H1 (cell line): ENCODE measurements at regions not wholly inside any gene's neighbourhood (a gene's known extent, or its start where the extent isn't known, plus 50 kb on each side); places are given as distances from the start of the nearest gene placed in this dataset.

ENCODE experiments used
- TF ChIP-seq, protein P1 (sequence below): fragments of 300-600 bp; sonication (generic); IDR thresholded peaks from 2 replicates; pipeline ENCODE4 v1.7.1; 2012; ENCODE audit warnings: low read length, moderate library complexity, mild to moderate bottlenecking, inconsistent platforms; ENCODE audit not compliant: insufficient replicate concordance

GRCh38 chrX:116238567-116239255, 68.2 kb downstream of the AGTR2 start (continued):
- TF ChIP-seq, protein P1, sequence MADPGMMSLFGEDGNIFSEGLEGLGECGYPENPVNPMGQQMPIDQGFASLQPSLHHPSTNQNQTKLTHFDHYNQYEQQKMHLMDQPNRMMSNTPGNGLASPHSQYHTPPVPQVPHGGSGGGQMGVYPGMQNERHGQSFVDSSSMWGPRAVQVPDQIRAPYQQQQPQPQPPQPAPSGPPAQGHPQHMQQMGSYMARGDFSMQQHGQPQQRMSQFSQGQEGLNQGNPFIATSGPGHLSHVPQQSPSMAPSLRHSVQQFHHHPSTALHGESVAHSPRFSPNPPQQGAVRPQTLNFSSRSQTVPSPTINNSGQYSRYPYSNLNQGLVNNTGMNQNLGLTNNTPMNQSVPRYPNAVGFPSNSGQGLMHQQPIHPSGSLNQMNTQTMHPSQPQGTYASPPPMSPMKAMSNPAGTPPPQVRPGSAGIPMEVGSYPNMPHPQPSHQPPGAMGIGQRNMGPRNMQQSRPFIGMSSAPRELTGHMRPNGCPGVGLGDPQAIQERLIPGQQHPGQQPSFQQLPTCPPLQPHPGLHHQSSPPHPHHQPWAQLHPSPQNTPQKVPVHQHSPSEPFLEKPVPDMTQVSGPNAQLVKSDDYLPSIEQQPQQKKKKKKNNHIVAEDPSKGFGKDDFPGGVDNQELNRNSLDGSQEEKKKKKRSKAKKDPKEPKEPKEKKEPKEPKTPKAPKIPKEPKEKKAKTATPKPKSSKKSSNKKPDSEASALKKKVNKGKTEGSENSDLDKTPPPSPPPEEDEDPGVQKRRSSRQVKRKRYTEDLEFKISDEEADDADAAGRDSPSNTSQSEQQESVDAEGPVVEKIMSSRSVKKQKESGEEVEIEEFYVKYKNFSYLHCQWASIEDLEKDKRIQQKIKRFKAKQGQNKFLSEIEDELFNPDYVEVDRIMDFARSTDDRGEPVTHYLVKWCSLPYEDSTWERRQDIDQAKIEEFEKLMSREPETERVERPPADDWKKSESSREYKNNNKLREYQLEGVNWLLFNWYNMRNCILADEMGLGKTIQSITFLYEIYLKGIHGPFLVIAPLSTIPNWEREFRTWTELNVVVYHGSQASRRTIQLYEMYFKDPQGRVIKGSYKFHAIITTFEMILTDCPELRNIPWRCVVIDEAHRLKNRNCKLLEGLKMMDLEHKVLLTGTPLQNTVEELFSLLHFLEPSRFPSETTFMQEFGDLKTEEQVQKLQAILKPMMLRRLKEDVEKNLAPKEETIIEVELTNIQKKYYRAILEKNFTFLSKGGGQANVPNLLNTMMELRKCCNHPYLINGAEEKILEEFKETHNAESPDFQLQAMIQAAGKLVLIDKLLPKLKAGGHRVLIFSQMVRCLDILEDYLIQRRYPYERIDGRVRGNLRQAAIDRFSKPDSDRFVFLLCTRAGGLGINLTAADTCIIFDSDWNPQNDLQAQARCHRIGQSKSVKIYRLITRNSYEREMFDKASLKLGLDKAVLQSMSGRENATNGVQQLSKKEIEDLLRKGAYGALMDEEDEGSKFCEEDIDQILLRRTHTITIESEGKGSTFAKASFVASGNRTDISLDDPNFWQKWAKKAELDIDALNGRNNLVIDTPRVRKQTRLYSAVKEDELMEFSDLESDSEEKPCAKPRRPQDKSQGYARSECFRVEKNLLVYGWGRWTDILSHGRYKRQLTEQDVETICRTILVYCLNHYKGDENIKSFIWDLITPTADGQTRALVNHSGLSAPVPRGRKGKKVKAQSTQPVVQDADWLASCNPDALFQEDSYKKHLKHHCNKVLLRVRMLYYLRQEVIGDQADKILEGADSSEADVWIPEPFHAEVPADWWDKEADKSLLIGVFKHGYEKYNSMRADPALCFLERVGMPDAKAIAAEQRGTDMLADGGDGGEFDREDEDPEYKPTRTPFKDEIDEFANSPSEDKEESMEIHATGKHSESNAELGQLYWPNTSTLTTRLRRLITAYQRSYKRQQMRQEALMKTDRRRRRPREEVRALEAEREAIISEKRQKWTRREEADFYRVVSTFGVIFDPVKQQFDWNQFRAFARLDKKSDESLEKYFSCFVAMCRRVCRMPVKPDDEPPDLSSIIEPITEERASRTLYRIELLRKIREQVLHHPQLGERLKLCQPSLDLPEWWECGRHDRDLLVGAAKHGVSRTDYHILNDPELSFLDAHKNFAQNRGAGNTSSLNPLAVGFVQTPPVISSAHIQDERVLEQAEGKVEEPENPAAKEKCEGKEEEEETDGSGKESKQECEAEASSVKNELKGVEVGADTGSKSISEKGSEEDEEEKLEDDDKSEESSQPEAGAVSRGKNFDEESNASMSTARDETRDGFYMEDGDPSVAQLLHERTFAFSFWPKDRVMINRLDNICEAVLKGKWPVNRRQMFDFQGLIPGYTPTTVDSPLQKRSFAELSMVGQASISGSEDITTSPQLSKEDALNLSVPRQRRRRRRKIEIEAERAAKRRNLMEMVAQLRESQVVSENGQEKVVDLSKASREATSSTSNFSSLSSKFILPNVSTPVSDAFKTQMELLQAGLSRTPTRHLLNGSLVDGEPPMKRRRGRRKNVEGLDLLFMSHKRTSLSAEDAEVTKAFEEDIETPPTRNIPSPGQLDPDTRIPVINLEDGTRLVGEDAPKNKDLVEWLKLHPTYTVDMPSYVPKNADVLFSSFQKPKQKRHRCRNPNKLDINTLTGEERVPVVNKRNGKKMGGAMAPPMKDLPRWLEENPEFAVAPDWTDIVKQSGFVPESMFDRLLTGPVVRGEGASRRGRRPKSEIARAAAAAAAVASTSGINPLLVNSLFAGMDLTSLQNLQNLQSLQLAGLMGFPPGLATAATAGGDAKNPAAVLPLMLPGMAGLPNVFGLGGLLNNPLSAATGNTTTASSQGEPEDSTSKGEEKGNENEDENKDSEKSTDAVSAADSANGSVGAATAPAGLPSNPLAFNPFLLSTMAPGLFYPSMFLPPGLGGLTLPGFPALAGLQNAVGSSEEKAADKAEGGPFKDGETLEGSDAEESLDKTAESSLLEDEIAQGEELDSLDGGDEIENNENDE, result no peak
